GM21619 (cell line): ENCODE measurements at regions not wholly inside any gene's neighbourhood (a gene's known extent, or its start where the extent isn't known, plus 50 kb on each side); places are given as distances from the start of the nearest gene placed in this dataset.

ENCODE experiments used
- ATAC-seq: cut with Tn5 transposase; IDR thresholded peaks from one replicate; pipeline ENCODE4 v1.9.1; 2021; ENCODE audit not compliant: unreplicated experiment

- ATAC-seq = no peak
Measured at GRCh38 chr5:68429510-68429909, 214.0 kb downstream of the PIK3R1 start.

DNA sequence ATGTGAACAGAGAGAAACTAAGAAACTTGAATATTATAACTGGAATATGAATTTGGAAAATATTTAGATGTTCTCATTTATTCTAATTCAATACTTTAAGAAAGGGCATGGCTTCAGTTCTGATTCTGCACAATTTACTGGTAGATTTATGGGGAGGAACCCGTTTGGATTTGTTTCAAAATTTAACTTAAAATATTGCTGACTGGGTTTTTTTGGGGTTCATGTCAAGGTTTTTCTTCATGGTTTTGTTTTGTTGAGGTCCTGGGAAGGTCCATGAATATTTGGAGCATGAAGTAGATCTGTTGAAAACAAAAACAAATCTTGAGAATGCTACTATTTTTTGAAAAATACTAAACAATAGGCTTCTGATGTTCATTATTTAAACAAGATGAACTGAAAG is 214.7 kb downstream of the PIK3R1 start:
- no peak for ATAC-seq

- no peak for ATAC-seq
Measured at GRCh38 chr5:68431186-68431585, 215.6 kb downstream of the PIK3R1 start.

- ATAC-seq = no peak
Measured at GRCh38 chr5:68431601-68432337, 216.2 kb downstream of the PIK3R1 start.

DNA sequence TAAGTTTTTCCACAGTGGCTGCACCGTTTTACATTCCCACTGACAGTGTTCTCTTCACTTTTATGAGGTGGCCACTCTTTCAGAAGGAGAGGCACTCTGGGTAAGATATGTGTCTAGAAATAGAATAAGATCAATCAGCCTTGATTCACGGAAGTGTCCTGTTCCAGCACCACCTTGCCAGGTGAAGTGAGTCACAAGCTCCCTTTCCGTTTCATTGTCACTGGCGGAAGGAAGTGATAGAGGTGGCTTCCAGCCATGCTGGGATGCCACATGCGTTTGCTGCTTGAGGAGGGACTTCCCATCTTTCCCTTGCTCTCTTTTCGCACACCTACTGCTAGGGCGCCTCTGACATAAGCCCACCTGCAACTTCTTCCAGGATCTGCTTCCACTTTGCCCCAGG is 217.1 kb downstream of the PIK3R1 start:
- ATAC-seq = no peak

- ATAC-seq = no peak
Measured at GRCh38 chr5:68433526-68433922, 218.0 kb downstream of the PIK3R1 start.

DNA sequence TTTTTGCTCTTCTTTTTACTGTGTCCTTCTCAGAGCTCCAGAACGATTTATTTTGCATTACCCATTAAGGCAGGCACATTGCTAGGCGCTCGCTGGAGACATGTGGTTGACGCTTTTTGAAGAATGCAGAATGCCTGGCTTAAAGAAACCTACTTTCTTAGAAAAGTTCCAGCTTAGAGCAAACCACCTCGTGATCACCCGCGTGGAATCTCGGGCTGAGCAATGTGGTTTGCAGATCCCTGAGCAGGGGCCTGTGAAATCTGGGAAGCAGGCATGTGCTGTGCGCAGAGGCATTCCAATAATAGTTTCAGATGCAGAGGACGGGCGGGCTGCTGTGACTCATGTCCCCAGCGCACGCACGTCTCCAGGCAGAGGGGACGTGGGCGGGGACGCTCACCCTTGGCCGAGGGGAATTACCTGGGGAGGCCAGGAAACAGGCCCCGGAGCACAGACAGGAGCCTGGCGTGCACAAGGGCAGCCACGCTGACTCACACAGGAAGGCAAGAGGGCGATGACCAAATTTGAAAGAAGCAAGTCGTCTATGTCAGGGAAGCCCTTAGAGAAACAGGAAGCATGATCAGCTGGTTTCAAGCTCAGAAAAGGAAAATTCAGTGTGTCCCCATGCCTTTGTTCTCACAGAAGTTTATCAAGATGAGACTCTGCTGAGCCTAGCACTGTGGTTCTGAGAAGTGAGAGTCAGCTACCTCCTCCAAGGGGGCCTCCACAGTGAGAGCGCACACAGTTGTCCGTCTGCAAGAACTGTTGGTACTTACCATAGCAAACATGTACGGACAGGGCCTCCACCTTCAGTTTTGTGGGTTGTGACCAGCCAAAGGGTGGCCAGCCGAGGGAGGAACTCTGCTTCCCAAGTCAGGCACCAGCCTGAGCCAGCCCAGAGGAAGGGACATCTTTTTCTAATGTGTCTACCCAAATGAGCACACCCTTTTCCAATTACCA is 218.6 kb downstream of the PIK3R1 start:
- ATAC-seq = peak; percentile 95

DNA sequence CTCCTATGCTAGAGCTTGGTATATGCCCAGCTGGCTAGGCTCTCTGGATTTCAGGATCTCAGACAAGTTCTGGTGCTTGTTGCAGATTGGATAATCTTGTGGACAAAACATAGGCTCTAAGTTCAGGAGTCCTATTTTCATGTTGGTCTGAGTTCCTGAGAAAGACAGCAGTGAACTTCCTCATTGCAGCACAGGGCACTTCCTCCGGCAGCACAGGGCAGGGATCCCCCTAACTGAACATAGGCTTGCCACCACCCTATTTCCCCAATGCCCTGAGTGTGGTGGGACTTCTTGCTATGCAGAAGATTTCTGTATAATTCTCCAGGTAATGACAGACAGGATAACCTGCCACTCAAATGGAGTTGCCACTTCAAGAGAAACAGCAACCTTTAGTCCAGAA is 220.1 kb downstream of the PIK3R1 start:
- no peak for ATAC-seq

DNA sequence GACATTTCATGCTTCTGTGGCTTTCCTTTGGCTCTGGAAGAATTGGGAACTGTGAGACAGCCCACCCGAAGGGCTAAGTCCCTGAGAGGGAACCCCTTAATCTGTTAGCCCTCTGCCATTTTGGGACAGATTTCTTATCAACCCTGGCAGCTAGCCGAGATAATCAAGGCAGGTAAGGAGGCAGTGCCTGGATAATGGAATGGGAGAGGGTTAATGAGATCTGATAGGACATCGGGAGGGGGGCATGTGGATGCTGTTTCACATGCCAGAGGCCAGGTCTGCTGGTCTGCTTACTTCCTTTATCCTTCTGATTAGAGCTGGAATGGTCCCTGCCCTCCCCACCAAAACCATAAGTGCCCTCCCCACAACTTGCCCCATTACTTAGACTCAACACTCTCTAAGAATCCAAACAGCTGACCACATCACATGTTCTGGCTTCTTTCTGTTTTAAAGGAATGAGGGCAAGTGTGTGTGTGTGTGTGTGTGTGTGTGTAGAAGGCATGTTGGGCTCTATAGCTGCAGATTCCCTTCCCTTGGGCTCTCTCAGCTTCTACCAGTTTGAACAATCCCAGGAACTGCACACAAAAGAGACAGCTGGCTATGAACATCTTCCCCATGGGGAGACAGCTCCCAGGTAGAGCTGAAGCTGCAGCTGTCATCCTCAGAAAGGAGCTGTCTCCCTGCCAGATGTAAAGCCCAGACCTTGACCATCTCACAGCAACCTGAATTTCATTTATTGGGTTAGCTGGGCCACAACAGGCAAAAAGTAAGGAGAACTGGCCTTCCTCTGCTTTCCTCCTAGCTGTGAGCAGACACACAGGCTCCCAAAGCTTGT is 221.3 kb downstream of the PIK3R1 start:
- no peak for ATAC-seq

- no peak for ATAC-seq
Measured at GRCh38 chr5:68438876-68439275, 223.3 kb downstream of the PIK3R1 start.

GRCh38 chr5:68440245-68440644 is 224.7 kb downstream of the PIK3R1 start:
- no peak for ATAC-seq

- no peak for ATAC-seq
Measured at GRCh38 chr5:68440651-68441050, 225.1 kb downstream of the PIK3R1 start.

- no peak for ATAC-seq
Measured at GRCh38 chr5:68441309-68442073, 225.9 kb downstream of the PIK3R1 start.

GRCh38 chr5:68443091-68443490 is 227.5 kb downstream of the PIK3R1 start:
- ATAC-seq = no peak

GRCh38 chr5:68444048-68444447 is 228.5 kb downstream of the PIK3R1 start:
- no peak for ATAC-seq

DNA sequence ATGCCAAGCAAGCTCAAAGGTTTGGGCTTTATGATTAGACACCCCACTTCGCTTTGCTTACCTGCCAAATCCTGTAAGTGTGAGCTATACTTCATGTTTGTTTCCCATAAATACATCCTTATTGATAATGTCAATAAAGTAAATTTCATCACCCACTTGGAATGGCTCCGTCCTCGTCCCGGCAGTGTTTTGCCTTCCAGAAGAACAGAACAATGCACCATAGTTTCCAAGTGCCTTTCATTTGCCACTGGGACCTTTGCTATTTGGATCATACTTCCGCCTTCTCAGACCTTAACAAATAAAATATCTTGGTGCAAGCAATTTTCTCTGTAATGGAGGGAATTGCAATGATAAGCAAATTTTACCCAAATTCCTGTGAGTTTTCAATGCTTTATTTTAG is 229.3 kb downstream of the PIK3R1 start:
- no peak for ATAC-seq

- no peak for ATAC-seq
Measured at GRCh38 chr5:68445257-68446069, 229.9 kb downstream of the PIK3R1 start.

- no peak for ATAC-seq
Measured at GRCh38 chr5:68446070-68446357, 230.5 kb downstream of the PIK3R1 start.

DNA sequence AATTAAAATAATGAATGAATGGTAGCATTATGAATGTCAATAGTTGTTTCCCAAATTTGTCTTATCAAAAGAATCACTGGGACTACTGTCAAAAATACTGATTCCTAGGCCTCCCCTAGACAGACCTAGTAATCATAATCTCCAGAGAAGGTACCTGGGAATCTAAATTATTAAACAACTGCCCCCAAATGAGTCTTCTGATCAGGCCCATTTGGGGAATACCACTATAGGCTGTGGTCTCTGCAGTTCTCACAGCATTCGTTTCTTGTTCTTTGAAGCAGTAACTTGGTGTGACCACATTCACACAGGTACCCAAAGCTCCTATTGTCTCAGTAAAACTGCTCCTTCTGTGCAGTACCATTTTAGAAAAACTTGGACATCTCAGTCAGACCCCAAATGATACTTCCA is 230.9 kb downstream of the PIK3R1 start:
- ATAC-seq = peak; percentile 81
